Body of pancreas (tissue), 4 donors: ENCODE measurements at regions not wholly inside any gene's neighbourhood (a gene's known extent, or its start where the extent isn't known, plus 50 kb on each side); places are given as distances from the start of the nearest gene placed in this dataset.

Source experiments
- ATAC-seq: fragments of 150-250 bp; one replicate; pipeline ENCODE4 v1.9.1; 2016
- DNase-seq, 4 donors: peaks; one replicate each; pipeline ENCODE4 v3.0.0-alpha.2; 2019
- H3K27ac ChIP-seq, 4 donors: fragments of 200-600 bp; sonication (generic); 1 replicate in 3 of 4; 2 replicates in 1 of 4; pipeline versions ENCODE4 v1.5.1 to v1.6.1; 2016 to 2019; ENCODE audit warnings: mild to moderate bottlenecking in 1 of 4, mixed read lengths in 1 of 4, moderate library complexity in 1 of 4
- H3K27me3 ChIP-seq, 2 donors: fragments of 200-600 bp; sonication (generic); one replicate each; pipeline ENCODE4 v1.6.0; 2016; ENCODE audit warnings: mild to moderate bottlenecking in 1 of 2
- H3K36me3 ChIP-seq, 2 donors: fragments of 200-600 bp; sonication (generic); replicated peaks in 1 of 2; 2 replicates each; pipeline ENCODE4 v1.5.1; 2016; ENCODE audit warnings: low read depth in 2 of 2; ENCODE audit not compliant: insufficient read depth in 1 of 2
- H3K4me1 ChIP-seq: fragments of 200-600 bp; sonication (generic); one replicate; pipeline ENCODE4 v1.6.0; 2016
- H3K4me3 ChIP-seq, 2 donors: fragments of 200-600 bp; sonication (generic); 1 replicate in 1 of 2; 2 replicates in 1 of 2; pipeline ENCODE4 v1.5.1; 2016 to 2019
- H3K9me3 ChIP-seq, 3 donors: fragments of 200-600 bp; sonication (generic); 1 replicate in 2 of 3; 2 replicates in 1 of 3; pipeline ENCODE4 v1.5.1; 2016
- CTCF ChIP-seq, 7 experiments: fragments of 450-650 bp in 4 of 7; fragments of 200-600 bp in 3 of 7; sonication (generic) in 3 of 7; IDR thresholded peaks; one replicate each; pipeline ENCODE4 v1.5.1; 2016 to 2019; ENCODE audit warnings: antibody characterized with exemption in 7 of 7
- POLR2A ChIP-seq, 3 donors: fragments of 450-650 bp; IDR thresholded peaks; one replicate each; pipeline ENCODE4 v1.6.1; 2016; ENCODE audit warnings: antibody characterized with exemption in 3 of 3, mild to moderate bottlenecking in 2 of 3
- WGBS, 2 donors: methylation state at CpG; one replicate each; pipeline ENCODE4 v1.1.5; 2017; 5-methylcytosine and 5-hydroxymethylcytosine counted together
- intact Hi-C: fragments of 100-400 bp; cut with DNase I; formaldehyde crosslinking; loops from one replicate; pipeline ENCODE4 v1.15.1; 2023

- Histone ChIP-seq H3K4me1 (no peaks in the 10 kb centered on the region), H3K36me3 (no peaks in the 10 kb centered on the region), H3K27me3 (no peaks in the 10 kb centered on the region), H3K9me3 (no peaks in the 10 kb centered on the region), H3K27ac (no peak overlapping the region), H3K4me3 (no peak overlapping the region)
- DNase-seq (no peak), ATAC-seq (no peak)
- no peak for TF ChIP-seq POLR2A (IDR thresholded peaks at IDR 0.05)
- TF ChIP-seq CTCF (IDR thresholded peaks at IDR 0.05) = no peak
- intact Hi-C loops = no loop called here
These were observed 727.7 kb upstream of the GRM3 start for GRCh38 chr7:85916016-85916415.

- H3K9me3 ChIP-seq = no peaks in the 10 kb centered on the region
- intact Hi-C loops = no loop called here
- DNase-seq (no peak), ATAC-seq (no peak)
- H3K27ac ChIP-seq = no peak overlapping the region
- no peaks in the 10 kb centered on the region for H3K4me1 ChIP-seq
- no peaks in the 10 kb centered on the region for H3K36me3 ChIP-seq
- TF ChIP-seq CTCF (IDR thresholded peaks at IDR 0.05) (no peak), POLR2A (IDR thresholded peaks at IDR 0.05) (no peak)
- no peak overlapping the region for H3K4me3 ChIP-seq
- WGBS, 2 donors = 72 to 77% methylated on average over 2 of the region's 2 CpGs
- H3K27me3 ChIP-seq = no peaks in the 10 kb centered on the region
These were observed 727.6 kb upstream of the SEMA3D start for GRCh38 chr7:85914437-85914836.

- intact Hi-C loops = no loop called here
These were observed 721.2 kb upstream of the SEMA3D start for GRCh38 chr7:85908051-85908450.

GRCh38 chr7:85897967-85898366 is 711.1 kb upstream of the SEMA3D start:
- ATAC-seq (no peak), DNase-seq (no peak)
- H3K4me3 ChIP-seq = no peak overlapping the region
- H3K27ac ChIP-seq = no peak overlapping the region
- TF ChIP-seq CTCF (IDR thresholded peaks at IDR 0.05) (no peak), POLR2A (IDR thresholded peaks at IDR 0.05) (no peak)
- no peaks in the 10 kb centered on the region for H3K4me1 ChIP-seq
- intact Hi-C loops = no loop called here
- H3K9me3 ChIP-seq = no peaks in the 10 kb centered on the region
- H3K36me3 ChIP-seq = no peaks in the 10 kb centered on the region
- WGBS, 2 donors = 30 to 40% methylated on average over 1 of the region's 1 CpG
- no peaks in the 10 kb centered on the region for H3K27me3 ChIP-seq

More at GRCh38 chr7:85908051-85908450, 721.2 kb upstream of the SEMA3D start:
- no peaks in the 10 kb centered on the region for H3K27me3 ChIP-seq
- H3K4me3 ChIP-seq = no peak overlapping the region
- H3K9me3 ChIP-seq = no peaks in the 10 kb centered on the region
- H3K4me1 ChIP-seq = no peaks in the 10 kb centered on the region
- no peak for DNase-seq
- TF ChIP-seq CTCF (IDR thresholded peaks at IDR 0.05) = no peak
- TF ChIP-seq POLR2A (IDR thresholded peaks at IDR 0.05) = no peak
- no peak for ATAC-seq
- H3K27ac ChIP-seq = no peak overlapping the region
- H3K36me3 ChIP-seq = no peaks in the 10 kb centered on the region
- WGBS, 2 donors = 47 to 59% methylated on average over 1 of the region's 1 CpG

- Histone ChIP-seq H3K4me1 (no peaks in the 10 kb centered on the region), H3K4me3 (no peak overlapping the region), H3K36me3 (no peaks in the 10 kb centered on the region), H3K9me3 (no peaks in the 10 kb centered on the region), H3K27me3 (no peaks in the 10 kb centered on the region), H3K27ac (no peak overlapping the region)
- intact Hi-C loops = no loop called here
- TF ChIP-seq POLR2A (IDR thresholded peaks at IDR 0.05) = no peak
- no peak for TF ChIP-seq CTCF (IDR thresholded peaks at IDR 0.05)
- DNase-seq = no peak
- no peak for ATAC-seq
These were observed 709.7 kb upstream of the SEMA3D start for GRCh38 chr7:85896531-85896930.
